HG02759 (cell line): ENCODE measurements at regions not wholly inside any gene's neighbourhood (a gene's known extent, or its start where the extent isn't known, plus 50 kb on each side); places are given as distances from the start of the nearest gene placed in this dataset.

Experiments
- ATAC-seq: cut with Tn5 transposase; IDR thresholded peaks from one replicate; pipeline ENCODE4 v1.9.1; 2021; ENCODE audit warnings: mild to moderate bottlenecking, moderate library complexity; ENCODE audit not compliant: unreplicated experiment

DNA sequence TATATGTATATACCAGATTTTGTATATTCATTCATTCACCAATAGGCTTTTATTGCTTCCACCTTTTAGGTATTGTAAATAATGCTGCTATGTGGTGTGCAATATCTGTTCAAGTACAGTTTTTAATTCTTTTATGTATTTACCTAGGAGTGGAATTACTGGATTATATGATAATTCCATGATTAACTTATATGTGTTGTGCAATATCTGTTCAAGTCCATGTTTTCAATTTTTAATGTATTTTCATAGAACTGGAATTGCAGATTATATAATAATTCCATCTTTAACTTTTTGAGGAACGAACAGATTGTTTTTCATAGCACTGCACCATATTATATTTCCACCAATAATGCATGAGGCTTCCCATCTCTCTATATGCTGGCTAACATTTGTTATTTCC lies 50.6 kb upstream of the L3MBTL4 start:
- no peak for ATAC-seq

DNA sequence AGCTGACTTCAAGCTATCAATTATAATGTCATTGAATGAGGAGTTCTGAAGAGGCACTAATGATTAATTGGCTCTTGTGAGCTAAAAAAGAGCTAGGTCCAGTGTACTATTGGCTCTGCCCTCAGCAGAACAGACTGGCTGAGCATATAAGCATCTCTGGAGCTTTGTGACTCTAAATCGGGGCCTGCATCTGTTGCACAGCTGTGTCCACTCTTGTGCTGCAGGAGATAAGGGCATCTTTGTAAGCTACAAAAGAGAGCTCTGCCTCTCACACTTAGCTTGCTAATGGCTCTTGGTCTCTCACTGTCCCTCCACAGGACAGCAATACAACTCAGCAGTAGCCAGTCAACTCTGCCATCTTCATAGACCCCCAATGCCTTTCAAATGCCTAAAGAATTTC lies 61.5 kb upstream of the L3MBTL4 start:
- ATAC-seq = no peak

DNA sequence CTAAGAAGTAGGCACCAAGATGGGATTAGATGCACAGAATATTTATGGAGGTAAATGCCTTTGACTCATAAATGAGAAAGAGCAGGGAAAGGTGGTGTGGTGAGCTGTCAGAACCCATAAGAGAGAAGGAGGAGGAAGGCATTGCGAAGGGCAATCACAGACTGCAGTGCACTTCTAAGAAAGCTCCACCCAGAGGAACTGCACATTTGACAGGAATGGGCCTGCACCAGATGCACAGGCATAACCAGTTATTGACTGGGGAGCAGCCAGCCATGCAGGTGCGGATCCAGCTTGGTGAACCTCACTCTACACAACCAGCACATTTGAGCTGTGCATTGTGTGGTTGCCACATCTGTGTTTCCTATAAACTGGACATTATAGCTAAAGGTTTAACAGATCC lies 62.2 kb upstream of the L3MBTL4 start:
- ATAC-seq = no peak

DNA sequence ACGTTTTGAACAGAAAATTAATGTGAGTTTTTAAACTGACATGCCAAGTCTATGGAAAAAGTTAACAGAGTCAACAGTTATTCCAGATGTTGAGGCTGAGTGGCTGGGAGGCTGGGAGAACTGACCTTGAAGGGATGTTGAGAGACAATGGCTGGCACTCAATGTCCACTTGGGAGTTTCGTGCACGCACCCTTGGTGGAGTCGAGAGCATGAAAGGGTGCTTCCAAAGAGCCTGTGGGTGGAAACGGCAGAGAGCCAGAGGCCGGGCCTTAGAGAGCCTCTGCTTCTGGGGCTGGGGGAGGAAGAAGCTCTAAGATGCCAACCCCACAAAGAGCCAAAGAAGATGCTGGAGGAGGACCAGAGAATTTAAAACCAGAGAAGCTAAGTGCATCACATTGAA lies 63.4 kb upstream of the L3MBTL4 start:
- no peak for ATAC-seq

DNA sequence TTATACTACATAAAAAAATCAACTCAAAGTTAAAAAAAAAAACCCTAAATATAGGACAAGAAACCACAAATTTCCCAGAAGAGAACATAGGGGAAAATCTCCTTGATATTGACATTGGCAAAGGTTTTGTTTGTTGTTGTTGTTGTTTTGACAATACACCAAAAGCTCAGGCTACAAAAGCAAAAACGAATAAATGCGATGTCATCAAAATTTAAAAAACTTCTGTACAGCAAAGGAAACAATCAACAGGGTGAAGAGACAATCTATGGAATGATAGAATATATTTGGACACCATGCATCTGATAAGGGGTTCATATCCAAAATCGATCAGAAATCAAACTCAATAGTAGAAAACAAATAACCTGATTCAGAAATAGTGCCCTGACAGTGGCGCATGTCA lies 65.0 kb upstream of the L3MBTL4 start:
- ATAC-seq = no peak

DNA sequence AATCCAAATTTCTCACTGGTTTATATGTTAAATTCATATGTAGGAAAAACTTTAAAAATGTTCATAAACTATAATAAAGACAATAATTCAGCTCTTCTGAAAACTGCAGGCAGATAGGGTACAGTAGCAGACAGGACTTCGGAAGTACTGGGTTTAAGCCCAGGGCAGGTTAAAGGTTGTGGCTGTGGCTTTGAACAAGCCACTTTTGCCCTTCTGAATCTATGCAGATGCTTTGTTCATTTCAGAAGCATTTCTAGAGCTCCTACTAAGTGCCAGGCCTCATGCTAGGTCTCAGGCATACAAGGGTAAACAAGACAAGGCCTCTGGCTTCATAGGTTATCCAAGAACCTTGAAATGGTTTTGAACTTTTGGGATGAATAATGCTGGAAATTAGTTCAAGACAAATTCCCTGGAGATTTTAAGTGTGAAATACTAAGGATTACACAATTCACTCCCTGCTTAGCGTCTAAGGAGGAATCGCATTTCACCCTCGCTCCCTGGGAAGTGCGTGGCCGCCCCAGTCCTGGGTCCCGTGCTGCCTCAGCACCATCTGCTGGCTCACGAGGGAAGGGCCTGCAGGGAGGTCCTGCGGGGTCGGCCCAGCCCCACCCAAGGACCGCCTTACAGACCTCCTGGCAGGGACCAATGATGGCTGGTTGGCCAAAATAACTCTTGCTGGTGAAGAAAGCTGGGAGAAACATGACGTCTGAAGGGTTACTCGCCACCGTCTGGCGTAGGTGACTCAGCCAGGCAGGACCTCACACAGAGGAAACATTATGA lies 67.7 kb upstream of the L3MBTL4 start:
- ATAC-seq = peak; percentile 89

DNA sequence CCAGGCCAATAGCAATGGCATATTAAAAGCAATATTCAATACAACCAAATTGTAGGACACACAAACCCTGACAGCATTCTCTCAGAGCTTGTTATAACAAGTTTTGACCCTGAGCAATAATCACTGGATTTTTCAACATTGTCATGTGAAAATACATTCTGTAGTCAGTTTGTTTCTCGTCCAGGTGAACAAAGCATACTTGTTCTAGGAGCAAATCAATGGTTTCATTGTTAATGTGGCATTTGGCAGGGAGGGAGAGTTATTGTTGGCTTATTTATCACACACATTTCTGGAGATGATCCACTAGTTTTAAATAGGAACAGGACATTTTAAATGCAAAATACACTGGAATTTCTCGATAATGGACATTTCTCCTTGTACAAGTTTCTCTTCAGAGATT lies 69.9 kb upstream of the L3MBTL4 start:
- no peak for ATAC-seq

DNA sequence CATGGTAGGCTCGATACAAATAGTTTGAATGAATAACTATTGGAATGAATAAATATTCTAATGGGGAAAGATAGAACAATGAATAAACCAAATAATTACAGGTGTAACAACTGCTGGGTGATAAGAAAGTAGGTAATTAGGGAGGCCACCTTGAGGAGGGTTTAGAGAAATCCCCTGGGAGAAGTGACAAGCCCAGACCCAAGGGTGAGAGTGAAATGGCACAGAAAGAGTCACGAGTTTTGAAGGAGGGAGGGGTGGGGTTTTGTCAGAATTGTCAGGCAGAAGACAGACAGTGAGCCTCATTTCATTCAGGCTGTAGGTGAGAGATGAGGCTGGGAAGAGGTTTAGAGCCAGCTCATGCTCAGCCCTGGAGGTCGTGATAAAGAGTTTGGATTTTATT lies 71.6 kb upstream of the L3MBTL4 start:
- no peak for ATAC-seq

DNA sequence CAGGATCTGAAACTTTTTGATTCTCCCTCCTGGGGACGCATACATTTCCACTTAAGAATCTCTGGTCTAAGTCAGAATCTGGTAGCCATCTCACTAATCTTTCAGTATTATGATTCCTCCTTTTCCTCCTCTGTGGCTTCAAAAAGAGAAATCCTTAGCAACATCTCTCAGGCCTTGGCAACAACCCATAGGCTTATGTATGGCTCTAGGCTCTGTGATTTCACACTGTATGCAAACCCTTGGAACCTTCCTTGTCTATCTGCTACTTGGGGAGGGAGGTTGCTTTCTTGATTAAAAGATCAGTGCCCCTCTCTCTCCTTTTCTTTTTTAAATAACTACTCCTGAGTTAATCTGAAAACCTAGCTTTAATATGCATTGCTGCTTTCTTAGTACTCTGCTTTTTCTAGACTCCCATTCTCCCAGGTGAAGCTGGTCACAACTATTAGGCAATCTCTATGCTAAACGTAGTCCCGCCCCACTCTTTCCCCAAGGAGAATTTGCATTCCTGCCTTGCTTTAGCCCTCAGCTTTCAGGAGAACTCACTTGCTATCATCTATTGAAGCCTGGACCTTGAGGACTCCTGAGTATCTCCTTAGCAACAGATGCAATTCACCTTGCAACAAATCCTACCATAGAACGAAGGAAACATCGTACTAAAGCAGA lies 72.2 kb upstream of the L3MBTL4 start:
- ATAC-seq = no peak

DNA sequence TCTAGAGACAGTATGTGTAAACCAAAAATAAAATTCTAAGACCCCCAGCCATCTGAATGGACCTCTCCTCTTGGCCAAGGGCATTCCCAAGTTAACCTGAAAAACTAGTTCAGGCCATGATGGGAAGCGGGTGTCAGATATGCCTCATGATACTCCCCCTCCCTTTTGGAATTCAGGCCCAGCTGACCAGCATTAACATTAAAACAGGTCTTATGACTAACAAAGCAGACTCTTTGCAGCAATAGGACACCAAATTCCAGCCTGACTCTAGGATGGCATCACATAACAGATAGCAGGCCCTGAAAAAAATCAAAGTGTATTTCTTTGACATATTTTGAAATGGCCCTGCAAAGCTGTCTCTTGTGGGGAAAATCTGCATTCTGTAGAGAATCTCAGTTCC lies 73.3 kb upstream of the L3MBTL4 start:
- no peak for ATAC-seq

DNA sequence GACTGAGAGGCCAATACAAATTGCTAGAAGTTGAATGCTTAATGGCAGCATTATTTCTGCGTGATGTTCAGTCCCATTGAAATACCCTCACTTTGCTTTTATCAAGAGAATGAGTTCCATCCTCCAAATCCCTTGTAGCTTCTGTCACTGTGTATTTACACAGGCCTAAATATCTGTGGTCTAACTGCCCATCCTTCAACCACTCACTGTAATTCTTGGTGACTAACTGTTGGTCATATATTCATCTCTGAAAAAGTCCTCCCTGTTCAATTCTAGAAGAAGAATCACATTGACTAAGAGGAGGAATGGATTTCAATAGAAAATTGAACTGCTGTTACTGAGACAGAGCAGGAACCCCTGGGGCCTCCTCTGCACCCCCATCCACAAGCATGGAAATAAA lies 74.2 kb upstream of the L3MBTL4 start:
- no peak for ATAC-seq

DNA sequence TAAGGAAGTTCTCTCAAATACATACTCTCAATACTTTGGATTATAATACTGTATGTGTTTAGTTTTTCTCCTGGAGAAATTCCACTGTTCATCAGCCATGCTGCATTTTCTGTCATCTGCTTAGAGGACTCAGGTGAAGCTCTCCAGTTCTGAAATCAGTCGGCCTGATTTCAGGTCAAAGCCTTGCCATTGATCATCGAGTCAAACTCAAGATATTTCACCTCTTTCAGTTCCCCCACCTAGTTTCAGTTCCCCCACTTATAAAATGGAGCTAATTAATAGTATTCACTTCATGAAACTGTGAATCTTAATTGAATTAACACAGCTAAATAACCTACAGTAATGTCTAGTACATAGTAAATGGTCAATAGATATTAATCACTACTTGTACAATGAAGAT lies 75.3 kb upstream of the L3MBTL4 start:
- ATAC-seq = no peak

DNA sequence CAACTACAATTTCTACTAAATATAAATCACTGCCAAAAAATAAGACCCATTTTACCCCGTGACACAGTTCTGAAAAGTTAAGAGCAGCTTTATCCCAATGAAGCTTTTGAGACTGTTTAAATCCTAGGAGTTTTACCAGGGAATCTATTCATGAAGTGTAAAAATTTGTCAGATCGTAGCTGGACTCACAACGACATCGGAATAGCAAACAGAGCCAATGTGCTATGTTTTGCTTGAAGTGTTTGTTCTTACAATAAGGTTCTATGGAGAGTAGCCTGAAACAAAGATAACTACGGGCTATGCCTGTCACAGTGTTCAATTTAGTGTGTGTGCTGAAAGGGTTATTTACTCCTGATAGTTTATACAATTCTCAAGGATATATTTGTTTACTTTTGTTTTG lies 78.5 kb upstream of the L3MBTL4 start:
- ATAC-seq = no peak

DNA sequence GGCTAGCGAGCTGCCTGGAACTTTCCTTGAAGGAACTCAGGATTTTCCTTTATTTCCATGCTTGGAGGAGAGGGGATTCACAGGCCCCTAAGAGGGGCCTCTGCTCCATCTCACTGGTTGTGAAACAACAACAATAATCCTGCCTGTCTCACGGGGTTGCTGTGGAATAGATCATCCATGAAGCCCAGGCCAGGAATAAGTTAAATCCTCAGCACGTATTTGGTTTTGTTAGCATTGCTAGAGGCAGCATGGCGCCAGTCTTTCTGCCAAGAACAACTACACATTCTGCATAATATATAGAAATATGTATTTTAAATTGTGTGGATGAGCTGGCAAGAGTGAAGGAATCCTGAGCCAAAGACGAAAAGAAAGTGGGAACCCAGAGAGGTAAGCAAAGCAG lies 80.8 kb upstream of the L3MBTL4 start:
- no peak for ATAC-seq

DNA sequence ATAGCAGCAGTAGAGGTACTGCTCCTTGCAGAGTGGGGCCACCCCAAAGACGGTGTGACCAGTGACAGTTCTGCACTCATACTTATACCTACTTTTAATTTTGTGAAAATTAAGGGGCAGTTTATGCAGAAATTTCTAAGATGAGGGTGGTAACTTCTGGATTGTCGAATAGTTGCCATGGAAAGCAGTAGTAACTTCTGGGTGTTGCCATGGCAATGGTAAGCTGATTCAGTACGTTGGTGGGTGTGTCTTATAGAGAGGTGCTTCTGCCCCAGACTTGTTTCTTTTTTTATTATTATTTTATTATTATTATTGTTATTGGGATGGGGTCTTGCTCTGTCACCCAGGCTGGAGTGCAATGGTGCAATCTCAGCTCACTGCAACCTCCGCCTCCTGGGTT lies 82.8 kb upstream of the L3MBTL4 start:
- ATAC-seq = no peak

DNA sequence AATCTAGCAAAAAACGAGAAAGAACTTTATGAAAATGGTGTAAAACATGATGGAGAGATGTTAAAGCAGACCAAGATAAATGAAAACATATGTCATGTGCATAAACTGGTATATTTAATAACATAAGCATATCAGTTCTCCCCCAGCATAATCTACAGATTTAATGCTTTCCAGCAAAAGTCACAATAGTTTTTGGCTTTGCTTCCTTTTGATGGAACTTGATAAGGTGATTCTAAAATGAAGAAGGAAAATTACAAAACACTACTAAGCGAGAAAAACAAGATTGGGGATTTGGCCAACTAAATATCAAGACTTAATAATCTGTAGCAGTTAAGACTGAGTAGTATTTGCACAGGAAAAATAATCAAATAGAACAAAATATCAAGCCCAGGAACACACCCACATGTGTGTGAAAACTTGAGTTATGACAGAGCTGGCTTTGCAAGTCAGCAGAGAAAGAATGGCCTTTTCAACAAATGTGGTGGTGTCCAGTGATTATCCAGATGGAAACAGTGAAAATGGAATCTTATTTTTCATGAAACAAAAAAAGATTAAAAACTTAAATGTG lies 83.7 kb upstream of the L3MBTL4 start:
- no peak for ATAC-seq

DNA sequence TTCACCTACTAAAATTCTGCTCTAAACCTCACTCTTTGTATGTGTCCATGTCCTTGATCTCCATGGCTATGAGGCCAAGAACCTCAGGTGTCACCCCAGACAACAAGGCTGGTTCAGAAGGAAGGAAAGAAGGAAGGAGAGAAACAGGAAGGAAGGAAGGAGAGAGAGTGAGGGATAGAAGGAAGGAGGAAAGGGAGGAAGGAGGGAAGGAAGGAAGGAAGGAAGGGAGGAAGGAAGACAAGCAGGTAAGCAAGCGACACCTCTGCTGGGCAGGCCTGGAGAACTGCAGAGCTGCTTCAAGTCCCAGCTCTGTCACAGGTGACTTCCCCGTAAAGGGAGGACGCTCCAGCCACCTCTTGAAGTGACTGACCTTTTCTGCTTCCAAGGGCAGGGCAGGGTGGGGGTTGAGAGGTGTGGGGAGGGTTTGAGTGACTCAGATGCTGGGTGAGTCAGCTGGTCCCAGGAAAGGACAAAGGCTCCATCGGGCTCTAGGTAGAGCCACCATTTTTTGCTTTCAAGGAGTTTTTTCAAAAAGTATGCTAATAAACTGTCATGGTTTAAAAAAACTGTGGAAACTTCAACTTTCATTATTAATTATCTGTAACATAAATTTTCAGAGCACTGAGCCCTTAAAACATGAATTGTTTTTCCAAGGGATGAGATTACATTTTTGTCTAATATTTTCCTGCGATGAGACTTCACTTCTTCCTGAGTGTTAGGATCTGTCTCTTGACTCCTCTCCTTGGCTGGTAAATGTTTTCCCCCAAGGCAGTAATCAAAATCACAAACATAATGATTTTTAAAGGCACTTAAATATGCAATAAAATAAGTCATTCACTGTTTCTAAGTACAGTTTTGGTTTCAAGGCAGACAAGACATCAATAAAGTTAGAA lies 90.1 kb upstream of the L3MBTL4 start:
- ATAC-seq = no peak

DNA sequence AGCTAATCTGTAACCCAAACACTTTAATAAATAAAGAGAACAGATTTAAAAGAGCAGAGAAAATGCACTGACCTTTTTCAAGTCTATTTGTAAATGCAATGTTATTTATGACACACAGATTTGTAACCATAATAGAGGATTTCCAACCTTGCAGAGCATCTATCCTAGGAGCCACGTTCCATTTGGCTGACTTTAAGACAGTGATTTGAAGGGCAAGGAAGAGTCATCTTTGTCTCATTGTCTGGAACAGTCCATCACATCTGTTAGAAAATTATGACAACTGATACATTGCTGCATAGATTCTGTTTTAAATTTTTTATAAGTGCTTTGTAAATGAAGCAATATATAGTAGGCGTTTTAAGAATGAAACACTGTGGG lies 90.8 kb upstream of the L3MBTL4 start:
- ATAC-seq = no peak

DNA sequence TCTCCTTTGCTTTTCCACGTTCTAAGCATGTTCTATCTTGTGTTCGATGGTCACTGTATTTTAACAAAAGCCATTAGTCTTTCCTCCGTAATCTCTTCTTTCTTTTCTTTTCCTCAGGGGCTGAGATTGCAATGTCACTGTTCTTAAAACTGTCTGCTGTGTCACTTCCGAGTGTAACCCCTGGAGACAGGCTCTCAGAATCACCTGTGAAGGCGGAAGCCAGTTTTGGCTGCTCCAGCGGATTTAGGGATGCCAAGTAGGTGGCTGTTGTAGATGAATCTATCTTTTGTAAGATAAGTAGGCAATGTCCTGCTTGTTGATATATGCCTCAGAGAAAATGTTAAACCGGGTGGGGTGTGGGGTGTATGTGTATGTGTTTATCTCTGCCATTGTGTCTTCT lies 94.7 kb upstream of the L3MBTL4 start:
- no peak for ATAC-seq

DNA sequence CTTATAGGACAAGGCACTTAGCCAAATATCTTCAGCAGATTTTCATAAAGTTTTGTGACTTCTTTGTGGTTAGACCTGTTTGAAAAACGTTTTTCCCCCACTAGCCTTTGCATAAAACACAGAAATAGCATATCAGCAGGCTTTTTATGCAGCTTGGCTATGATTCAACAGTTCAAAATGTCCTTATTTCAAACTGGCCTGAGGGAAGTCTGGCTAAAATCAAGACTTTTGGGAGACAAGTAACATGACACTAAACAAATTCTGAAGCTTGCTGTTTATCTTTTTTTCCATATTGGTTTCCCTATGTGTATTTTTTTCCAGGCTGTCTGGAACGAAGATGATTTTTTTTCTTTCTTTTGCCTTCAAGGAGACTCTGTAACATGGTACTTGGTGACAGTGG lies 95.1 kb upstream of the L3MBTL4 start:
- ATAC-seq = no peak

DNA sequence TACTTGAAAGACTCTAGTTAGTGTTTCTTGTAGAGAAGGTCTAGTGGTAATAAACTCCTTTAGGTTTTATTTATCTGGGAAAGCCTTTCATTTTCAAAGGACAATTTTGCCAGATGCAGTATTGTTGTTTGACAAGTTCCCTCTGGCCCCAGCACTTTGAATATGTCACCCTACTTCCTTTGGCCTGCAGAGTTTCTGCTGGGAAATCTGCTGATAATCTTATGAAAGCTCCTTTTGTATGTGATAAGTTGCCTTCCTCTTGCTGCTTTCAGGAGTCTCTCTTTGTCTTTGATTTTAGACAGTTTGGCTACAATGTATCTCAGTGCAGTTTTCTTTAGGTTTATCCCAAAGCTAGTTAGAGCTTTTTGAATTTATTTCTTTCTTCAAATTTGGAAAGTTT lies 106.2 kb upstream of the L3MBTL4 start:
- ATAC-seq = no peak
